WTC11 (cell line): ENCODE measurements at regions not wholly inside any gene's neighbourhood (a gene's known extent, or its start where the extent isn't known, plus 50 kb on each side); places are given as distances from the start of the nearest gene placed in this dataset.

Source experiments
- ATAC-seq: fragments of 200-7000 bp; cut with Tn5 transposase; 2 replicates; pipeline ENCODE4 v1.10.0; 2021; ENCODE audit warnings: mild to moderate bottlenecking, moderate library complexity
- CTCF ChIA-PET: fragments of 300-600 bp; sonication (Branson Sonifier 250); formaldehyde crosslinking; loops from one replicate; lab custom pipeline; 2021; ENCODE audit warnings: antibody characterized with exemption; lab: Charles Lee
- POLR2A ChIA-PET: fragments of 350-600 bp; sonication (Branson Sonifier 250); formaldehyde crosslinking; loops from one replicate; lab custom pipeline; 2021; ENCODE audit warnings: antibody characterized with exemption; lab: Charles Lee
- DNase-seq: peaks from one replicate; pipeline ENCODE4 v3.0.0; 2021; ENCODE audit warnings: low spot score
- H3K27ac Mint-ChIP-seq: 2 replicates; pipeline ENCODE4 v1.8.0; 2021; ENCODE audit warnings: mixed read lengths
- H3K27me3 Mint-ChIP-seq: 2 replicates; pipeline ENCODE4 v1.8.0; 2021; ENCODE audit warnings: low read depth, mild to moderate bottlenecking, moderate library complexity, mixed read lengths
- H3K36me3 Mint-ChIP-seq: 2 replicates; pipeline ENCODE4 v1.8.0; 2021; ENCODE audit warnings: mixed read lengths
- H3K4me1 Mint-ChIP-seq: 2 replicates; pipeline ENCODE4 v1.8.0; 2022; ENCODE audit warnings: mixed read lengths
- H3K4me3 Mint-ChIP-seq: 2 replicates; pipeline ENCODE4 v1.8.0; 2021; ENCODE audit warnings: mild to moderate bottlenecking, moderate library complexity, mixed read lengths
- H3K9me3 Mint-ChIP-seq: 2 replicates; pipeline ENCODE4 v1.8.0; 2021; ENCODE audit warnings: mixed read lengths
- CBFB ChIP-seq: sonication (generic); formaldehyde crosslinking; IDR thresholded peaks from 2 replicates; pipeline ENCODE4 v1.8.1; 2022; ENCODE audit warnings: mild to moderate bottlenecking, low read depth, missing genetic modification reagents
- CTCF ChIP-seq: fragments of 200-600 bp; IDR thresholded peaks from 2 replicates; pipeline ENCODE4 v1.8.0; 2022; ENCODE audit warnings: antibody characterized with exemption
- FOXJ3 ChIP-seq: sonication (generic); formaldehyde crosslinking; IDR thresholded peaks from 2 replicates; pipeline ENCODE4 v1.9.0; 2021; ENCODE audit warnings: missing genetic modification reagents, mild to moderate bottlenecking, borderline replicate concordance
- GABPB1 ChIP-seq: sonication (generic); formaldehyde crosslinking; IDR thresholded peaks from 2 replicates; pipeline ENCODE4 v1.8.1; 2023; ENCODE audit warnings: mild to moderate bottlenecking, missing genetic modification reagents
- MYBL2 ChIP-seq: sonication (generic); formaldehyde crosslinking; IDR thresholded peaks from 2 replicates; pipeline ENCODE4 v1.8.1; 2023; ENCODE audit warnings: mild to moderate bottlenecking, moderate library complexity, missing genetic modification reagents
- NFYB ChIP-seq: sonication (generic); formaldehyde crosslinking; conservative IDR thresholded peaks from 2 replicates; pipeline ENCODE4 v1.8.0; 2022; ENCODE audit warnings: low read depth, missing genetic modification reagents
- NR1H2 ChIP-seq: sonication (generic); formaldehyde crosslinking; IDR thresholded peaks from 2 replicates; pipeline ENCODE4 v1.9.0; 2021; ENCODE audit warnings: mild to moderate bottlenecking, moderate library complexity, missing genetic modification reagents
- SMAD4 ChIP-seq: sonication (generic); formaldehyde crosslinking; IDR thresholded peaks from 2 replicates; pipeline ENCODE4 v1.8.0; 2022; ENCODE audit warnings: mild to moderate bottlenecking, missing genetic modification reagents
- TEAD1 ChIP-seq: sonication (generic); formaldehyde crosslinking; IDR thresholded peaks from 2 replicates; pipeline ENCODE4 v1.8.0; 2022; ENCODE audit warnings: mild to moderate bottlenecking, missing genetic modification reagents
- ZNF121 ChIP-seq: sonication (generic); formaldehyde crosslinking; IDR thresholded peaks from 2 replicates; pipeline ENCODE4 v1.8.0; 2023; ENCODE audit warnings: missing genetic modification reagents
- ZNF138 ChIP-seq: sonication (generic); formaldehyde crosslinking; conservative IDR thresholded peaks from 2 replicates; pipeline ENCODE4 v1.8.1; 2022; ENCODE audit warnings: mild to moderate bottlenecking, moderate library complexity, missing genetic modification reagents
- ZNF219 ChIP-seq: sonication (generic); formaldehyde crosslinking; IDR thresholded peaks from 2 replicates; pipeline ENCODE4 v1.8.0; 2023; ENCODE audit warnings: missing genetic modification reagents, mild to moderate bottlenecking, borderline replicate concordance
- ZNF232 ChIP-seq: sonication (generic); formaldehyde crosslinking; IDR thresholded peaks from 2 replicates; pipeline ENCODE4 v1.8.0; 2022; ENCODE audit warnings: mild to moderate bottlenecking, missing genetic modification reagents
- TF ChIP-seq, protein P1 (sequence below): sonication (generic); formaldehyde crosslinking; IDR thresholded peaks from 2 replicates; pipeline ENCODE4 v1.8.1; 2022; ENCODE audit warnings: low read depth, missing genetic modification reagents, borderline replicate concordance
- TF ChIP-seq, protein P2 (sequence below): sonication (generic); formaldehyde crosslinking; conservative IDR thresholded peaks from 2 replicates; pipeline ENCODE4 v1.8.1; 2023; ENCODE audit warnings: mild to moderate bottlenecking, low read depth, missing genetic modification reagents, moderate library complexity
- TF ChIP-seq, protein P3 (sequence below): sonication (generic); formaldehyde crosslinking; IDR thresholded peaks from 2 replicates; pipeline ENCODE4 v1.8.0; 2022; ENCODE audit warnings: mild to moderate bottlenecking, missing genetic modification reagents
- TF ChIP-seq, protein P4 (sequence below): sonication (generic); formaldehyde crosslinking; IDR thresholded peaks from 2 replicates; pipeline ENCODE4 v1.8.0; 2022; ENCODE audit warnings: mild to moderate bottlenecking, missing genetic modification reagents
- TF ChIP-seq, protein P5 (sequence below): sonication (generic); formaldehyde crosslinking; IDR thresholded peaks from 2 replicates; pipeline ENCODE4 v1.8.0; 2022; ENCODE audit warnings: mild to moderate bottlenecking, missing genetic modification reagents
- TF ChIP-seq, protein P6 (sequence below): sonication (generic); formaldehyde crosslinking; IDR thresholded peaks from 2 replicates; pipeline ENCODE4 v1.8.1; 2023; ENCODE audit warnings: mild to moderate bottlenecking, missing genetic modification reagents, borderline replicate concordance

GRCh38 chr13:50122455-50122854 is 107.2 kb downstream of the KCNRG start (continued):
- TF ChIP-seq, protein P1, sequence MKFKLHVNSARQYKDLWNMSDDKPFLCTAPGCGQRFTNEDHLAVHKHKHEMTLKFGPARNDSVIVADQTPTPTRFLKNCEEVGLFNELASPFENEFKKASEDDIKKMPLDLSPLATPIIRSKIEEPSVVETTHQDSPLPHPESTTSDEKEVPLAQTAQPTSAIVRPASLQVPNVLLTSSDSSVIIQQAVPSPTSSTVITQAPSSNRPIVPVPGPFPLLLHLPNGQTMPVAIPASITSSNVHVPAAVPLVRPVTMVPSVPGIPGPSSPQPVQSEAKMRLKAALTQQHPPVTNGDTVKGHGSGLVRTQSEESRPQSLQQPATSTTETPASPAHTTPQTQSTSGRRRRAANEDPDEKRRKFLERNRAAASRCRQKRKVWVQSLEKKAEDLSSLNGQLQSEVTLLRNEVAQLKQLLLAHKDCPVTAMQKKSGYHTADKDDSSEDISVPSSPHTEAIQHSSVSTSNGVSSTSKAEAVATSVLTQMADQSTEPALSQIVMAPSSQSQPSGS (CRISPR knock-in tag): no peak
- TF ChIP-seq, protein P2, sequence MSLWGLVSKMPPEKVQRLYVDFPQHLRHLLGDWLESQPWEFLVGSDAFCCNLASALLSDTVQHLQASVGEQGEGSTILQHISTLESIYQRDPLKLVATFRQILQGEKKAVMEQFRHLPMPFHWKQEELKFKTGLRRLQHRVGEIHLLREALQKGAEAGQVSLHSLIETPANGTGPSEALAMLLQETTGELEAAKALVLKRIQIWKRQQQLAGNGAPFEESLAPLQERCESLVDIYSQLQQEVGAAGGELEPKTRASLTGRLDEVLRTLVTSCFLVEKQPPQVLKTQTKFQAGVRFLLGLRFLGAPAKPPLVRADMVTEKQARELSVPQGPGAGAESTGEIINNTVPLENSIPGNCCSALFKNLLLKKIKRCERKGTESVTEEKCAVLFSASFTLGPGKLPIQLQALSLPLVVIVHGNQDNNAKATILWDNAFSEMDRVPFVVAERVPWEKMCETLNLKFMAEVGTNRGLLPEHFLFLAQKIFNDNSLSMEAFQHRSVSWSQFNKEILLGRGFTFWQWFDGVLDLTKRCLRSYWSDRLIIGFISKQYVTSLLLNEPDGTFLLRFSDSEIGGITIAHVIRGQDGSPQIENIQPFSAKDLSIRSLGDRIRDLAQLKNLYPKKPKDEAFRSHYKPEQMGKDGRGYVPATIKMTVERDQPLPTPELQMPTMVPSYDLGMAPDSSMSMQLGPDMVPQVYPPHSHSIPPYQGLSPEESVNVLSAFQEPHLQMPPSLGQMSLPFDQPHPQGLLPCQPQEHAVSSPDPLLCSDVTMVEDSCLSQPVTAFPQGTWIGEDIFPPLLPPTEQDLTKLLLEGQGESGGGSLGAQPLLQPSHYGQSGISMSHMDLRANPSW (CRISPR knock-in tag): no peak
- no peak for TF ChIP-seq ZNF219 (CRISPR knock-in tag)
- TF ChIP-seq SMAD4 (CRISPR knock-in tag): no peak
- no peak for TF ChIP-seq CTCF

- Mint-ChIP-seq H3K27me3 (peaks cover 70% of the 10 kb centered on the region), H3K4me3 (peak overlapping the region; percentile 78), H3K36me3 (no peaks in the 10 kb centered on the region), H3K9me3 (no peaks in the 10 kb centered on the region)
- CTCF ChIA-PET: interaction anchor here (1.2 to 6.3 kb wide), 4 partner anchors 41 to 187 kb away, joined by 5 to 49 read pairs (median 10); partner anchors contain the start of genes SPRYD7 and TRIM13
- no peak for DNase-seq
- no peak for ATAC-seq
- TF ChIP-seq GABPB1 (no peak), ZNF138 (CRISPR knock-in tag) (no peak), CBFB (no peak), ZNF219 (CRISPR knock-in tag) (no peak), FOXJ3 (CRISPR knock-in tag) (no peak), MYBL2 (CRISPR knock-in tag) (no peak), NFYB (CRISPR knock-in tag) (no peak), ZNF232 (no peak), NR1H2 (CRISPR knock-in tag) (no peak)
- TF ChIP-seq, protein P3, sequence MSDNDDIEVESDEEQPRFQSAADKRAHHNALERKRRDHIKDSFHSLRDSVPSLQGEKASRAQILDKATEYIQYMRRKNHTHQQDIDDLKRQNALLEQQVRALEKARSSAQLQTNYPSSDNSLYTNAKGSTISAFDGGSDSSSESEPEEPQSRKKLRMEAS (CRISPR knock-in tag): no peak
- TF ChIP-seq, all 79 proteins: peak for 0
- peaks cover 42% of the 10 kb centered on the region for H3K4me1 Mint-ChIP-seq
- H3K27ac Mint-ChIP-seq: no peak overlapping the region
- POLR2A ChIA-PET: interaction anchor here (0.9 to 3.6 kb wide), 3 partner anchors 12 to 41 kb away, joined by 3 to 19 read pairs (median 3); no protein-coding TSS in a partner anchor
Observed at GRCh38 chr13:50123002-50123401, 107.8 kb downstream of the KCNRG start.

GRCh38 chr13:50123515-50123861 is 108.2 kb downstream of the KCNRG start:
- ChIA-PET CTCF (interaction anchor here (1.2 to 6.3 kb wide), 4 partner anchors 41 to 187 kb away, joined by 5 to 49 read pairs (median 10); partner anchors contain the start of genes SPRYD7 and TRIM13), POLR2A (interaction anchor here (0.9 to 3.6 kb wide), 4 partner anchors 11 to 126 kb away, joined by 3 to 32 read pairs (median 11); partner anchors contain the start of gene TRIM13)
- no peak for DNase-seq
- Mint-ChIP-seq H3K4me1 (peaks cover 46% of the 10 kb centered on the region), H3K36me3 (no peaks in the 10 kb centered on the region), H3K27me3 (peaks cover 75% of the 10 kb centered on the region), H3K27ac (no peak overlapping the region), H3K4me3 (peak overlapping the region; percentile 78), H3K9me3 (no peaks in the 10 kb centered on the region)
- ATAC-seq: no peak
- TF ChIP-seq TEAD1 (CRISPR knock-in tag) (no peak), ZNF121 (CRISPR knock-in tag) (no peak)
- TF ChIP-seq, protein P4, sequence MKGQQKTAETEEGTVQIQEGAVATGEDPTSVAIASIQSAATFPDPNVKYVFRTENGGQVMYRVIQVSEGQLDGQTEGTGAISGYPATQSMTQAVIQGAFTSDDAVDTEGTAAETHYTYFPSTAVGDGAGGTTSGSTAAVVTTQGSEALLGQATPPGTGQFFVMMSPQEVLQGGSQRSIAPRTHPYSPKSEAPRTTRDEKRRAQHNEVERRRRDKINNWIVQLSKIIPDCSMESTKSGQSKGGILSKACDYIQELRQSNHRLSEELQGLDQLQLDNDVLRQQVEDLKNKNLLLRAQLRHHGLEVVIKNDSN (CRISPR knock-in tag): no peak
- TF ChIP-seq, protein P5, sequence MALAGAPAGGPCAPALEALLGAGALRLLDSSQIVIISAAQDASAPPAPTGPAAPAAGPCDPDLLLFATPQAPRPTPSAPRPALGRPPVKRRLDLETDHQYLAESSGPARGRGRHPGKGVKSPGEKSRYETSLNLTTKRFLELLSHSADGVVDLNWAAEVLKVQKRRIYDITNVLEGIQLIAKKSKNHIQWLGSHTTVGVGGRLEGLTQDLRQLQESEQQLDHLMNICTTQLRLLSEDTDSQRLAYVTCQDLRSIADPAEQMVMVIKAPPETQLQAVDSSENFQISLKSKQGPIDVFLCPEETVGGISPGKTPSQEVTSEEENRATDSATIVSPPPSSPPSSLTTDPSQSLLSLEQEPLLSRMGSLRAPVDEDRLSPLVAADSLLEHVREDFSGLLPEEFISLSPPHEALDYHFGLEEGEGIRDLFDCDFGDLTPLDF (CRISPR knock-in tag): no peak
- TF ChIP-seq, protein P6, sequence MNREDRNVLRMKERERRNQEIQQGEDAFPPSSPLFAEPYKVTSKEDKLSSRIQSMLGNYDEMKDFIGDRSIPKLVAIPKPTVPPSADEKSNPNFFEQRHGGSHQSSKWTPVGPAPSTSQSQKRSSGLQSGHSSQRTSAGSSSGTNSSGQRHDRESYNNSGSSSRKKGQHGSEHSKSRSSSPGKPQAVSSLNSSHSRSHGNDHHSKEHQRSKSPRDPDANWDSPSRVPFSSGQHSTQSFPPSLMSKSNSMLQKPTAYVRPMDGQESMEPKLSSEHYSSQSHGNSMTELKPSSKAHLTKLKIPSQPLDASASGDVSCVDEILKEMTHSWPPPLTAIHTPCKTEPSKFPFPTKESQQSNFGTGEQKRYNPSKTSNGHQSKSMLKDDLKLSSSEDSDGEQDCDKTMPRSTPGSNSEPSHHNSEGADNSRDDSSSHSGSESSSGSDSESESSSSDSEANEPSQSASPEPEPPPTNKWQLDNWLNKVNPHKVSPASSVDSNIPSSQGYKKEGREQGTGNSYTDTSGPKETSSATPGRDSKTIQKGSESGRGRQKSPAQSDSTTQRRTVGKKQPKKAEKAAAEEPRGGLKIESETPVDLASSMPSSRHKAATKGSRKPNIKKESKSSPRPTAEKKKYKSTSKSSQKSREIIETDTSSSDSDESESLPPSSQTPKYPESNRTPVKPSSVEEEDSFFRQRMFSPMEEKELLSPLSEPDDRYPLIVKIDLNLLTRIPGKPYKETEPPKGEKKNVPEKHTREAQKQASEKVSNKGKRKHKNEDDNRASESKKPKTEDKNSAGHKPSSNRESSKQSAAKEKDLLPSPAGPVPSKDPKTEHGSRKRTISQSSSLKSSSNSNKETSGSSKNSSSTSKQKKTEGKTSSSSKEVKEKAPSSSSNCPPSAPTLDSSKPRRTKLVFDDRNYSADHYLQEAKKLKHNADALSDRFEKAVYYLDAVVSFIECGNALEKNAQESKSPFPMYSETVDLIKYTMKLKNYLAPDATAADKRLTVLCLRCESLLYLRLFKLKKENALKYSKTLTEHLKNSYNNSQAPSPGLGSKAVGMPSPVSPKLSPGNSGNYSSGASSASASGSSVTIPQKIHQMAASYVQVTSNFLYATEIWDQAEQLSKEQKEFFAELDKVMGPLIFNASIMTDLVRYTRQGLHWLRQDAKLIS: no peak
